ENCODE measurements at regions not wholly inside any gene's neighbourhood (a gene's known extent, or its start where the extent isn't known, plus 50 kb on each side); places are given as distances from the start of the nearest gene placed in this dataset.

GRCh38 chr13:105607426-105607825 is 928.0 kb downstream of the EFNB2 start:
- Histone ChIP-seq H3K27me3 (ENCODE audit: control insufficient read depth, insufficient read depth, low read length) (no peaks in the 10 kb centered on the region), H3K36me3 (ENCODE audit: control insufficient read depth, insufficient read depth, low read length) (no peaks in the 10 kb centered on the region), H3K4me3 (ENCODE audit: low read depth, low read length) (no peak overlapping the region)
- POLR2A ChIA-PET: no interaction called here
- CTCF ChIA-PET: no interaction called here
- TF ChIP-seq CTCF (IDR thresholded peaks at IDR 0.05; ENCODE audit: insufficient read depth, low read depth, low read length): no peak
- no peak for DNase-seq (ENCODE audit: low read depth)

- Histone ChIP-seq H3K36me3 (ENCODE audit: control insufficient read depth, insufficient read depth, low read length) (no peaks in the 10 kb centered on the region), H3K4me3 (ENCODE audit: low read depth, low read length) (no peak overlapping the region), H3K27me3 (ENCODE audit: control insufficient read depth, insufficient read depth, low read length) (no peaks in the 10 kb centered on the region)
- ChIA-PET POLR2A (no interaction called here), CTCF (no interaction called here)
- no peak for DNase-seq (ENCODE audit: low read depth)
- TF ChIP-seq CTCF (IDR thresholded peaks at IDR 0.05; ENCODE audit: insufficient read depth, low read depth, low read length): no peak
These were observed 928.4 kb downstream of the EFNB2 start for GRCh38 chr13:105607016-105607415.

- H3K27me3 ChIP-seq (ENCODE audit: control insufficient read depth, insufficient read depth, low read length): no peaks in the 10 kb centered on the region
- no peak for TF ChIP-seq CTCF (IDR thresholded peaks at IDR 0.05; ENCODE audit: insufficient read depth, low read depth, low read length)
- POLR2A ChIA-PET: no interaction called here
- no peak for DNase-seq (ENCODE audit: low read depth)
- no peaks in the 10 kb centered on the region for H3K36me3 ChIP-seq (ENCODE audit: control insufficient read depth, insufficient read depth, low read length)
- CTCF ChIA-PET: no interaction called here
- no peak overlapping the region for H3K4me3 ChIP-seq (ENCODE audit: low read depth, low read length)
These were observed 932.3 kb downstream of the EFNB2 start for GRCh38 chr13:105602956-105603670.

GRCh38 chr13:105599477-105600037 is 935.9 kb downstream of the EFNB2 start:
- Histone ChIP-seq H3K4me3 (ENCODE audit: low read depth, low read length) (no peak overlapping the region), H3K27me3 (ENCODE audit: control insufficient read depth, insufficient read depth, low read length) (no peaks in the 10 kb centered on the region), H3K36me3 (ENCODE audit: control insufficient read depth, insufficient read depth, low read length) (no peaks in the 10 kb centered on the region)
- DNase-seq (ENCODE audit: low read depth): no peak
- no peak for TF ChIP-seq CTCF (IDR thresholded peaks at IDR 0.05; ENCODE audit: insufficient read depth, low read depth, low read length)
- ChIA-PET POLR2A (no interaction called here), CTCF (no interaction called here)

- H3K36me3 ChIP-seq (ENCODE audit: control insufficient read depth, insufficient read depth, low read length): no peaks in the 10 kb centered on the region
These were observed 936.9 kb downstream of the EFNB2 start for GRCh38 chr13:105598529-105598928.

More at GRCh38 chr13:105598529-105598928, 936.9 kb downstream of the EFNB2 start:
- POLR2A ChIA-PET: no interaction called here
- TF ChIP-seq CTCF (IDR thresholded peaks at IDR 0.05; ENCODE audit: insufficient read depth, low read depth, low read length): no peak
- no peak for DNase-seq (ENCODE audit: low read depth)
- CTCF ChIA-PET: interaction anchor here (1.7 kb wide), 1 partner anchor 11 kb away, joined by 3 read pairs; no protein-coding TSS in a partner anchor
- Histone ChIP-seq H3K27me3 (ENCODE audit: control insufficient read depth, insufficient read depth, low read length) (no peaks in the 10 kb centered on the region), H3K4me3 (ENCODE audit: low read depth, low read length) (no peak overlapping the region)

Measured in BJ (cell line).